HFF-Myc (cell line): ENCODE measurements at regions not wholly inside any gene's neighbourhood (a gene's known extent, or its start where the extent isn't known, plus 50 kb on each side); places are given as distances from the start of the nearest gene placed in this dataset.

Source experiments
- DNase-seq: peaks from one replicate; pipeline ENCODE4 v3.0.0-alpha.2; 2011; ENCODE audit warnings: low read depth; ENCODE audit errors: extremely low read depth
- H3K4me3 ChIP-seq: replicated peaks from 2 replicates; pipeline ENCODE4 v1.5.1; 2011; ENCODE audit warnings: low read depth, mild to moderate bottlenecking, control low read depth, low read length
- CTCF ChIP-seq: IDR thresholded peaks from 2 replicates; pipeline ENCODE4 v1.5.1; 2012; ENCODE audit warnings: mild to moderate bottlenecking, low read depth, low read length, control low read depth; ENCODE audit errors: missing control alignments

DNA sequence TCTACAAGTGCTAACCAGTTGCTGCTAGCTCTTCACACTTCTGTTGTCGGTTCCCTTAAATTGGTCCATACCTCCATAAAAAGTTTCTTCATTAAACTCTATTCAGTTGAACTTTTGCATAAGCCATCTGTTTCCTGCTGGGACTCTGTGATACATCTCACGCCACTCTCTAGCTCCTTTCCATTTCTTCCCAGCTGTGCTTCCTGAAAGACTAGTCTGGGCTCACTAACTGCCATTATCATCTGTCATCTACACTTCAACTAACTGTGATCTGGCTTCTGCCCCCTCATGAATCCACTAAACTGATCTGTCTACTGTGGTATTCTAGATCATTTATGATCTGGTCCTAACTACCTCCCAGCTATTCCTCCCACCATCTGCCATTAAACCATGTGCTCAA, 78.3 kb downstream of the ELAPOR2 start:
- H3K4me3 ChIP-seq: no peak overlapping the region
- TF ChIP-seq CTCF: no peak
- no peak for DNase-seq

- DNase-seq: no peak
- H3K4me3 ChIP-seq: no peak overlapping the region
- TF ChIP-seq CTCF: no peak
Observed at GRCh38 chr7:86980223-86980622, 79.2 kb downstream of the ELAPOR2 start.

GRCh38 chr7:86978808-86979506, 80.5 kb downstream of the ELAPOR2 start:
- no peak for DNase-seq
- no peak for TF ChIP-seq CTCF
- no peak overlapping the region for H3K4me3 ChIP-seq

- no peak overlapping the region for H3K4me3 ChIP-seq
- no peak for DNase-seq
- no peak for TF ChIP-seq CTCF
Observed at GRCh38 chr7:86976958-86977357, 82.5 kb downstream of the ELAPOR2 start.

- TF ChIP-seq CTCF: no peak
- no peak overlapping the region for H3K4me3 ChIP-seq
- no peak for DNase-seq
Observed at GRCh38 chr7:86975914-86976313, 83.5 kb downstream of the ELAPOR2 start.

DNA sequence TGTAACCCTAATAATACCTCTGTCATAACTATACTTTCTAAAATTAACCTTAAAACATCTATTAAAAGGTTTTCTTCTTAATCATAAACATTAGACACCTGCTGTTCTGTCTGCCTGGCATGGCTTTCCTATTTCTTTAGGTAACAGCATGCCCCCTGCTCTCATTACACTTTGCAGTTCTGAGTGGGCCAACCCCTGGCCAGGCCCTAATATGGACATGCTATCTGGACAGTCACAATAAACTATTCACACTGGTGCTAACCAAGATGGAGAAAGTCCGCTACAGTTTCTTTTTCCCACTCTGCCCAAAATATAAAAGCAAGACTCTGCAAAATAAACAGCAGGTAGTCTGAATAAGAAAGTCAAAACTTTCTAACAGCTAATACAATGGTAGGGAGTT, 84.0 kb downstream of the ELAPOR2 start:
- TF ChIP-seq CTCF: no peak
- H3K4me3 ChIP-seq: no peak overlapping the region
- DNase-seq: no peak

GRCh38 chr7:86972072-86972471, 87.4 kb downstream of the ELAPOR2 start:
- no peak for TF ChIP-seq CTCF
- no peak for DNase-seq
- no peak overlapping the region for H3K4me3 ChIP-seq
